ENCODE measurements at regions not wholly inside any gene's neighbourhood (a gene's known extent, or its start where the extent isn't known, plus 50 kb on each side); places are given as distances from the start of the nearest gene placed in this dataset.

DNA sequence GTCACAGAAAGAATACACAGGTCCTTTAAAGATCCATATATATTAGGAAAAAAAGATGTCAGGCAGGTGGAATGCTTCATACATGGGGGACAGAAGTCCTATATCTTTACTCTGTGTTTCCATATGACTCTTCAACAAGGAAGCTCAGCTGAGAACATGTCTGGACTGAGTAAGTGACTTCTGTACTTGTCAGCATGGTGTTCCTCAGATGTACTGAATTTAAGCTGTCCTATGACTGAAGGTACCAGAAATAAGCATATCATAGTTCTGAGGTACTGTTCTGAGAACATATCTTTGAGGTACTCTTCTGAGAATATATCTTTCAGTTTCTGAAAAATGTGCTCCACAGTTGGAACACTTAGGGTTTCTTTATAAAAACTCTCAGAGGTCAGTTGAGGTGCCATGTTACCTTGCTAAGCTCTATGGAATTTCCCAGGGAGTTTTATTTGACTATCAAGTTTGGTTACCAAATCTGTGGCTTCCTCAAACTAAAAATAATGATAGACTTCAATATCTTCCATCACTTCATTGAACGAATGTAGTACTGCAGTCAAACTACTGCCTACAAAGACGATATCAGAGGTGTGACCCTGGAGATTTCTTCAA is 597.2 kb upstream of the GNPDA2 start:
- Histone ChIP-seq H3K9me2 (ENCODE audit: insufficient read depth, low read length) (no peaks in the 10 kb centered on the region), H3K4me3 (ENCODE audit: low read length) (no peak overlapping the region), H3K36me3 (ENCODE audit: insufficient read depth, low read length) (no peaks in the 10 kb centered on the region), H4K20me1 (ENCODE audit: insufficient read depth) (no peaks in the 10 kb centered on the region), H3K27me3 (ENCODE audit: insufficient read depth, low read depth, low read length) (no peaks in the 10 kb centered on the region), H3K9ac (ENCODE audit: low read length) (no peak overlapping the region), H3F3A (ENCODE audit: insufficient read depth, low read length, poor library complexity, severe bottlenecking) (no peaks in the 10 kb centered on the region), H3K4me2 (ENCODE audit: low read length) (no peak overlapping the region), H3K9me3 (ENCODE audit: low read length) (no peaks in the 10 kb centered on the region), H2AFZ (ENCODE audit: low read depth, low read length) (no peak overlapping the region), H3K27ac (ENCODE audit: low read length) (no peak overlapping the region), H3K79me2 (replicated peaks; ENCODE audit: insufficient read depth, low read length) (no peaks in the 10 kb centered on the region)
- TF ChIP-seq MXI1 (conservative IDR thresholded peaks at IDR 0.05; ENCODE audit: poor library complexity, severe bottlenecking) (no peak), EZH2 (IDR thresholded peaks at IDR 0.05; ENCODE audit: borderline replicate concordance, insufficient read depth, low read length, poor library complexity, severe bottlenecking) (no peak), TAF1 (IDR thresholded peaks at IDR 0.05; ENCODE audit: low read depth) (no peak), SMC3 (conservative IDR thresholded peaks at IDR 0.05; ENCODE audit: poor library complexity) (no peak), RAD21 (conservative IDR thresholded peaks at IDR 0.05) (no peak), REST (IDR thresholded peaks at IDR 0.05; ENCODE audit: borderline replicate concordance) (no peak), EP300 (conservative IDR thresholded peaks at IDR 0.05; ENCODE audit: poor library complexity, severe bottlenecking) (no peak), CTCF (IDR thresholded peaks at IDR 0.05; ENCODE audit: poor library complexity, severe bottlenecking) (no peak), POLR2AphosphoS5 (IDR thresholded peaks at IDR 0.05) (no peak)

DNA sequence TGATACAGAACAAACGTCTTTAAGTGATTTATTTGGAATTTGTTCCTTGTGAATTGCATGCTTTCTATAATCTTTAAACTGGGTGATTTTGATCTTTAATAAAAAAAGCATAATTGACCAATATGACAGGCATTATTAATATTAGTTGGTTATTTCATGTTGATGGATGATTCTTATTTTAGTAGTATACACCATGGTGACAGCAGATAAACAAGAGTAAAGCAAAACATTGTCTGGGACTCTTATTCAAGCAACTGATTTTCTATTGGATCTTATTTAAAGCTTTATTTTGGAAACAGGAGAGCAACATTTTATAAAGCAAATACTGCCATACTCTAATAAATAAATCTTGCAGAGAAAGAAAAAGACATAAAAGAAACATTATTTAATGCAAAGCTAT is 591.4 kb upstream of the GNPDA2 start:
- Histone ChIP-seq H3F3A (ENCODE audit: insufficient read depth, low read length, poor library complexity, severe bottlenecking) (no peaks in the 10 kb centered on the region), H4K20me1 (ENCODE audit: insufficient read depth) (no peaks in the 10 kb centered on the region), H3K27ac (ENCODE audit: low read length) (no peak overlapping the region), H3K9me3 (ENCODE audit: low read length) (no peaks in the 10 kb centered on the region), H3K9me2 (ENCODE audit: insufficient read depth, low read length) (no peaks in the 10 kb centered on the region), H3K4me3 (ENCODE audit: low read length) (no peak overlapping the region), H3K79me2 (replicated peaks; ENCODE audit: insufficient read depth, low read length) (no peaks in the 10 kb centered on the region), H3K9ac (ENCODE audit: low read length) (no peak overlapping the region), H2AFZ (ENCODE audit: low read depth, low read length) (no peak overlapping the region), H3K27me3 (ENCODE audit: insufficient read depth, low read depth, low read length) (no peaks in the 10 kb centered on the region), H3K4me2 (ENCODE audit: low read length) (no peak overlapping the region), H3K36me3 (ENCODE audit: insufficient read depth, low read length) (no peaks in the 10 kb centered on the region)
- TF ChIP-seq CTCF (IDR thresholded peaks at IDR 0.05; ENCODE audit: poor library complexity, severe bottlenecking) = no peak
- no peak for TF ChIP-seq REST (IDR thresholded peaks at IDR 0.05; ENCODE audit: borderline replicate concordance)
- TF ChIP-seq SMC3 (conservative IDR thresholded peaks at IDR 0.05; ENCODE audit: poor library complexity) = no peak
- TF ChIP-seq RAD21 (conservative IDR thresholded peaks at IDR 0.05) = no peak
- no peak for TF ChIP-seq EP300 (conservative IDR thresholded peaks at IDR 0.05; ENCODE audit: poor library complexity, severe bottlenecking)
- TF ChIP-seq EZH2 (IDR thresholded peaks at IDR 0.05; ENCODE audit: borderline replicate concordance, insufficient read depth, low read length, poor library complexity, severe bottlenecking) = no peak
- no peak for TF ChIP-seq MXI1 (conservative IDR thresholded peaks at IDR 0.05; ENCODE audit: poor library complexity, severe bottlenecking)
- TF ChIP-seq POLR2AphosphoS5 (IDR thresholded peaks at IDR 0.05) = no peak
- TF ChIP-seq TAF1 (IDR thresholded peaks at IDR 0.05; ENCODE audit: low read depth) = no peak
